Thoracic aorta (tissue), 2 donors: ENCODE measurements at regions not wholly inside any gene's neighbourhood (a gene's known extent, or its start where the extent isn't known, plus 50 kb on each side); places are given as distances from the start of the nearest gene placed in this dataset.

ENCODE experiments used
- ATAC-seq: fragments of 150-250 bp; one replicate; pipeline ENCODE4 v1.8.0; 2017; ENCODE audit warnings: low read depth; ENCODE audit not compliant: insufficient number of reproducible peaks, low FRiP score
- DNase-seq: peaks from one replicate; pipeline ENCODE4 v3.0.0-alpha.2; 2020; ENCODE audit warnings: low spot score
- H3K27ac ChIP-seq, 2 donors: fragments of 200-600 bp; sonication (generic); 1 replicate in 1 of 2; 2 replicates in 1 of 2; pipeline ENCODE4 v1.5.1; 2016; ENCODE audit warnings: mild to moderate bottlenecking in 2 of 2, moderate library complexity in 2 of 2
- H3K27me3 ChIP-seq: fragments of 200-600 bp; sonication (generic); replicated peaks from 2 replicates; pipeline ENCODE4 v1.6.0; 2016; ENCODE audit warnings: mild to moderate bottlenecking; ENCODE audit not compliant: insufficient read depth
- H3K36me3 ChIP-seq: fragments of 200-600 bp; sonication (generic); one replicate; pipeline ENCODE4 v1.5.1; 2016
- H3K4me1 ChIP-seq, 2 donors: fragments of 200-600 bp; sonication (generic); 1 replicate in 1 of 2; 2 replicates in 1 of 2; pipeline versions ENCODE4 v1.5.1 to v1.6.0; 2016; ENCODE audit warnings: low read depth in 2 of 2, mild to moderate bottlenecking in 1 of 2; ENCODE audit not compliant: control insufficient read depth in 1 of 2
- H3K4me3 ChIP-seq: fragments of 200-600 bp; sonication (generic); 2 replicates; pipeline ENCODE4 v1.5.1; 2016; ENCODE audit warnings: mild to moderate bottlenecking
- H3K9me3 ChIP-seq: fragments of 200-600 bp; sonication (generic); 2 replicates; pipeline ENCODE4 v1.5.1; 2016
- TF ChIP-seq, protein P1 (sequence below): fragments of 200-600 bp; sonication (generic); IDR thresholded peaks from one replicate; pipeline ENCODE4 v1.5.1; 2019; ENCODE audit warnings: antibody characterized with exemption

DNA sequence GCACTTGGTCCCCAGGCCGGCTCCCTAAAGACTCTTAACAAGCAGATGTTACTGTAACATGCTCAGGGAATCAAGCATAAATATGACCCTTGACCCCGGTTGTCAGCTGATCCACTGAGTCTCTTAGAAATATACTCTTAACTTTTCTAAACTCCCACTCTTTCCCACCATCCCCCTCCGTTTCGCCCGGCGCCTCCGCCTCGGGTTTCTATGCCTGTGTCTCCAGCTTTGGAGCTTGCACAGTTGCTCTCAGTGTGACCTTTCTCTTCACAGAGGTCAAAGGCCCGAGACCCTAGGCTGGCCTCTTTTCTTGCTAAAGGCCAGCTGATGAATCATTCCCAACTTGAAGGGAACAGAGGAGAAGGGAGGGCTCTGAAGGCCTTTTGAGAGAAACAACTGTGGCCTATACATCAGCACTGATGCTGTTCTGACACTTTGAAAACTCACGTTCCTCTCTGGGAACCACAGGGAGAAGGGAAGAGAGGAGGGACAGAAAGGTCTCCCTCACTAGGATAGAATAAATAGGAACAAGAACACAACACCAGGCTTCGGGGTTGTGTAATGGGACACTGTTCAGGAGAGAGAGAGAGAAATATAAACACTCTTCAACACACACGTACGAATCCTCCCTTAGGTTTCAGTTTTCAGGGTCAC, 484.5 kb upstream of the NR2F2 start:
- Histone ChIP-seq H3K27ac (no peak overlapping the region), H3K9me3 (no peaks in the 10 kb centered on the region), H3K36me3 (no peaks in the 10 kb centered on the region), H3K4me3 (no peak overlapping the region), H3K4me1 (no peaks in the 10 kb centered on the region), H3K27me3 (no peaks in the 10 kb centered on the region)
- TF ChIP-seq, protein P1, sequence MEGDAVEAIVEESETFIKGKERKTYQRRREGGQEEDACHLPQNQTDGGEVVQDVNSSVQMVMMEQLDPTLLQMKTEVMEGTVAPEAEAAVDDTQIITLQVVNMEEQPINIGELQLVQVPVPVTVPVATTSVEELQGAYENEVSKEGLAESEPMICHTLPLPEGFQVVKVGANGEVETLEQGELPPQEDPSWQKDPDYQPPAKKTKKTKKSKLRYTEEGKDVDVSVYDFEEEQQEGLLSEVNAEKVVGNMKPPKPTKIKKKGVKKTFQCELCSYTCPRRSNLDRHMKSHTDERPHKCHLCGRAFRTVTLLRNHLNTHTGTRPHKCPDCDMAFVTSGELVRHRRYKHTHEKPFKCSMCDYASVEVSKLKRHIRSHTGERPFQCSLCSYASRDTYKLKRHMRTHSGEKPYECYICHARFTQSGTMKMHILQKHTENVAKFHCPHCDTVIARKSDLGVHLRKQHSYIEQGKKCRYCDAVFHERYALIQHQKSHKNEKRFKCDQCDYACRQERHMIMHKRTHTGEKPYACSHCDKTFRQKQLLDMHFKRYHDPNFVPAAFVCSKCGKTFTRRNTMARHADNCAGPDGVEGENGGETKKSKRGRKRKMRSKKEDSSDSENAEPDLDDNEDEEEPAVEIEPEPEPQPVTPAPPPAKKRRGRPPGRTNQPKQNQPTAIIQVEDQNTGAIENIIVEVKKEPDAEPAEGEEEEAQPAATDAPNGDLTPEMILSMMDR: no peak
- ATAC-seq: no peak
- DNase-seq: no peak

GRCh38 chr15:95848126-95848525, 482.4 kb upstream of the NR2F2 start:
- Histone ChIP-seq H3K9me3 (no peaks in the 10 kb centered on the region), H3K36me3 (no peaks in the 10 kb centered on the region), H3K4me3 (no peak overlapping the region), H3K27me3 (no peaks in the 10 kb centered on the region), H3K27ac (no peak overlapping the region), H3K4me1 (no peaks in the 10 kb centered on the region)
- TF ChIP-seq, protein P1: no peak
- DNase-seq: no peak
- no peak for ATAC-seq

DNA sequence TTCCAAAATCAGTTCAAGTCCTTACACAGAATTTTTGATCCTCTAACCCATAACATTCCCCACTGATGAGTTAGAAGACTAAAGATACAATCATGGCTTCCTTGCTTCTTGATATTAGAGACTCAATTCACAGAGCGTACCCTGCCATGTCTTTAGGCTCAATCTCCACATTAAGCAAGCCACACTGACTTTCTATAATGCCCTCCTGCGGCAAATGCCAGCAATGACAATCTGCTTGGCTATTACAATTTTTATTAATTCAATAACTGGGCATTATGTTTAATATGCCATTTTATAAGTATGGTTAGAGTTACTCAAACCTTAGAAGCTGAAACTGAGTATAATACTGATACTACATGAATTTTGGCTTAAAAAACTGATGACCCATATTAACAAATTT, 479.7 kb upstream of the NR2F2 start:
- Histone ChIP-seq H3K9me3 (no peaks in the 10 kb centered on the region), H3K27me3 (no peaks in the 10 kb centered on the region), H3K36me3 (no peaks in the 10 kb centered on the region), H3K4me1 (no peaks in the 10 kb centered on the region), H3K4me3 (no peak overlapping the region), H3K27ac (no peak overlapping the region)
- ATAC-seq: no peak
- TF ChIP-seq, protein P1: no peak
- no peak for DNase-seq

DNA sequence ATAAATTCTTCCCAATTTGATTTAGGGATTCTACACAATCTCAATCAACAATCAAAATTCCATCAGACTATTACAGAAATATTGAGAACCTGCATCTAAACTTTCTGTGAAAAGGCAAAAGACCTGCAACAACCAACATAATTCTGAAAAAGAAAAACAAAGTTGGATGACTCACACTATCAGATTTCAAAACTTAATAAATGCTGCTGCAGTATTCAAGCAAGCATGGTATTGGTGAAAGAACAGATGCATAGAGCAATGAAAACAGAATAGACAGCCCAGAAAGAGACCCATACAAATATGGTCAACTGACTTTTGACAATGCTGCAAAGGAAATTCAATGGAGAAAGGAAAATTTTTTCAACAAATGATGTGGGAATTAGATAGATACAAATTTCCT, 477.1 kb upstream of the NR2F2 start:
- Histone ChIP-seq H3K27me3 (no peaks in the 10 kb centered on the region), H3K27ac (no peak overlapping the region), H3K4me1 (peaks cover 0 to 10% of the 10 kb centered on the region in 2 donors), H3K9me3 (no peaks in the 10 kb centered on the region), H3K4me3 (no peak overlapping the region), H3K36me3 (no peaks in the 10 kb centered on the region)
- no peak for ATAC-seq
- TF ChIP-seq, protein P1: no peak
- DNase-seq: no peak

GRCh38 chr15:95857124-95857757, 473.3 kb upstream of the NR2F2 start:
- no peak overlapping the region for H3K27ac ChIP-seq
- peaks cover 0 to 10% of the 10 kb centered on the region in 2 donors for H3K4me1 ChIP-seq

More at GRCh38 chr15:95857124-95857757, 473.3 kb upstream of the NR2F2 start:
- TF ChIP-seq, protein P1: no peak
- Histone ChIP-seq H3K9me3 (no peaks in the 10 kb centered on the region), H3K27me3 (no peaks in the 10 kb centered on the region), H3K36me3 (no peaks in the 10 kb centered on the region), H3K4me3 (no peak overlapping the region)
- ATAC-seq: no peak
- no peak for DNase-seq
